Right atrium auricular region (tissue), 2 donors: ENCODE measurements at regions not wholly inside any gene's neighbourhood (a gene's known extent, or its start where the extent isn't known, plus 50 kb on each side); places are given as distances from the start of the nearest gene placed in this dataset.

Source experiments
- DNase-seq: peaks from one replicate; pipeline ENCODE4 v3.0.0-alpha.2; 2019; ENCODE audit warnings: low spot score
- H3K27ac ChIP-seq, 2 donors: fragments of 200-600 bp; sonication (generic); 1 replicate in 1 of 2; 2 replicates in 1 of 2; pipeline ENCODE4 v1.5.1; 2016 to 2019
- H3K27me3 ChIP-seq, 2 donors: fragments of 200-600 bp; sonication (generic); one replicate each; pipeline versions ENCODE4 v1.5.1 to v1.6.0; 2017 to 2019
- H3K36me3 ChIP-seq: fragments of 200-600 bp; sonication (generic); one replicate; pipeline ENCODE4 v1.5.1; 2016
- H3K4me1 ChIP-seq, 2 donors: fragments of 200-600 bp; sonication (generic); one replicate each; pipeline versions ENCODE4 v1.5.1 to v1.6.0; 2017 to 2019
- H3K4me3 ChIP-seq, 2 donors: fragments of 200-600 bp; sonication (generic); 1 replicate in 1 of 2; 2 replicates in 1 of 2; pipeline ENCODE4 v1.5.1; 2017 to 2019; ENCODE audit warnings: mild to moderate bottlenecking in 1 of 2, moderate library complexity in 1 of 2
- H3K9me3 ChIP-seq, 2 donors: fragments of 200-600 bp; sonication (generic); one replicate each; pipeline ENCODE4 v1.5.1; 2019
- CTCF ChIP-seq, 2 donors: fragments of 200-600 bp; sonication (generic); IDR thresholded peaks; one replicate each; pipeline ENCODE4 v1.5.1; 2019; ENCODE audit warnings: antibody characterized with exemption in 2 of 2

DNA sequence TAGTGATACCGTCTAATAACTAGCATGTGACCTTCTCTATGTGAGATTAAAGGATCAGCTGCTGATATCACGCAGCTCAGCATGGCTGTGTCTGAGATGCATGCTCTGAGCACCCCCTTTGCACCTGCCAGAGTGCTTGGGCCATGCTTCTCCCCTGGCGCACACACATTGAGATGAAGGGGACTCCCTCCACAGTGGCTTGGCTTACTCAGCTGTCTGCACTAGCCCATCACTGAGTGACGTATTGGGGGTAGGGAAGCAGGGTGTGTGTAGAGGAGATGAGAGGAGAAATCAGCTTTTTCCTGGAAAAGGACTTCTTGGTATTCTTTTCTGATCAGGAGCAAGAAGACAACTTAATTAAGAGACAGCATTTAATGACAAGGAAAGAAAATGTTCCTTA, 216.5 kb downstream of the BLID start:
- no peaks in the 10 kb centered on the region for H3K9me3 ChIP-seq
- no peak for DNase-seq
- no peaks in the 10 kb centered on the region for H3K27me3 ChIP-seq

GRCh38 chr11:121898903-121899302, 217.1 kb downstream of the BLID start:
- no peak overlapping the region for H3K4me3 ChIP-seq
- H3K36me3 ChIP-seq: no peaks in the 10 kb centered on the region
- no peak for TF ChIP-seq CTCF (IDR thresholded peaks at IDR 0.05)
- H3K27me3 ChIP-seq: no peaks in the 10 kb centered on the region
- H3K4me1 ChIP-seq: no peaks in the 10 kb centered on the region
- no peak for DNase-seq
- H3K9me3 ChIP-seq: no peaks in the 10 kb centered on the region
- no peak overlapping the region for H3K27ac ChIP-seq

More for the DNA sequence above, 216.5 kb downstream of the BLID start:
- no peaks in the 10 kb centered on the region for H3K4me1 ChIP-seq
- H3K36me3 ChIP-seq: no peaks in the 10 kb centered on the region
- no peak overlapping the region for H3K27ac ChIP-seq
- no peak for TF ChIP-seq CTCF (IDR thresholded peaks at IDR 0.05)
- H3K4me3 ChIP-seq: no peak overlapping the region

DNA sequence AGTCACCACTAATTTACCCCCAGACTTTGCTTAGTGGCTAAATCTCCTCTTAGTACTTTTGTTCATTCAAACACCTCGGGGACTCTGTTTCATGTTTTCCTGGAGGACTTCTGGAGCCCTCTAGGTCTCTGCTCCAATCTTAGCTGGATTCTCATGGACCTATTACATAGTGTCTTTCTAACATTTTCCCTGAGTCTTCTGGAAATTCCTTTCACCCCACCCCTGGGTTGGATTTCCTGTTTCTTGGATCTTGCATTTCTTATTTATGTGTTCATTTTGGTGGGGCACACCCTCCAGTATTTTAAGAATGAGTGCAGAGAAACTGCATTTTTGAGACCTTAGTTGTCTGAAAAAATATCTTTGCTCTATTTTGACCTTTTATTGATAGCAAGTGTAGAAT, 220.1 kb downstream of the BLID start:
- H3K36me3 ChIP-seq: no peaks in the 10 kb centered on the region
- no peak overlapping the region for H3K4me3 ChIP-seq
- no peak for DNase-seq
- TF ChIP-seq CTCF (IDR thresholded peaks at IDR 0.05): no peak
- no peaks in the 10 kb centered on the region for H3K9me3 ChIP-seq
- H3K27ac ChIP-seq: no peak overlapping the region
- no peaks in the 10 kb centered on the region for H3K27me3 ChIP-seq
- peaks cover 0 to 13% of the 10 kb centered on the region in 2 donors for H3K4me1 ChIP-seq

- Histone ChIP-seq H3K27me3 (no peaks in the 10 kb centered on the region), H3K4me1 (peaks cover 0 to 17% of the 10 kb centered on the region in 2 donors), H3K9me3 (no peaks in the 10 kb centered on the region), H3K4me3 (no peak overlapping the region), H3K36me3 (no peaks in the 10 kb centered on the region), H3K27ac (no peak overlapping the region)
- DNase-seq: no peak
- no peak for TF ChIP-seq CTCF (IDR thresholded peaks at IDR 0.05)
Observed at GRCh38 chr11:121894581-121894980, 221.4 kb downstream of the BLID start.

- Histone ChIP-seq H3K4me3 (no peak overlapping the region), H3K27me3 (no peaks in the 10 kb centered on the region), H3K27ac (no peak overlapping the region), H3K36me3 (no peaks in the 10 kb centered on the region), H3K9me3 (no peaks in the 10 kb centered on the region), H3K4me1 (peaks cover 0 to 17% of the 10 kb centered on the region in 2 donors)
- no peak for DNase-seq
- TF ChIP-seq CTCF (IDR thresholded peaks at IDR 0.05): no peak
Observed at GRCh38 chr11:121892863-121893262, 223.2 kb downstream of the BLID start.

DNA sequence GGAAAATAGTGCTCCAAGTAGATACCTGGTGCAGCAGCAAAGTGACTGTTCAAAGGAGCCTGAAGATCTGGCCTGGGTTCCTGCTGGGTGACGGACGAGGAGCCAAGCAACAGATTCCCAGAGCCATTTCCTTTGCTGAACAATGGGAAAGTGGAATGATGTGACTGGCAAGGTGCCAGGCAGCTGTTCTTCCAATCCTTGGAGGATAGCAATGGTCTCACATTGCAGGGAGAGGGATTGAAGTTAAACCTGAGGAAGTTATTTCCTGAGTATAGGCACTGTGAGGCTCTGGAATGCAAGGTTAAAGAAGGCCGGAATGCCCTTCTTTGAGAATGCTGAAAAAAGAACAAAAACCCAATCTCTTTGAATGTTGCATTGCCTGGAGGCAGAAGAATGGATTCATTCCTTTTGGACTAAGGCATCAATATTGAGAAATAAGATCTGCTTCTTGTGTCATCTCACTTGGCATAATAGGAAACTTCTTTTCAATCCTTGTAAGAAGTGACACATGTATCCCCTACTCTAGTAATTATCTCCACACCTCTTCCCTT, 223.8 kb downstream of the BLID start:
- Histone ChIP-seq H3K27me3 (no peaks in the 10 kb centered on the region), H3K9me3 (no peaks in the 10 kb centered on the region), H3K27ac (no peak overlapping the region), H3K4me3 (no peak overlapping the region), H3K4me1 (peaks cover 0 to 17% of the 10 kb centered on the region in 2 donors), H3K36me3 (no peaks in the 10 kb centered on the region)
- TF ChIP-seq CTCF (IDR thresholded peaks at IDR 0.05): no peak
- no peak for DNase-seq
